ENCODE measurements at regions not wholly inside any gene's neighbourhood (a gene's known extent, or its start where the extent isn't known, plus 50 kb on each side); places are given as distances from the start of the nearest gene placed in this dataset.
A peak's percentile ranks its signal among the peaks of the same experiment; 100 is the strongest.

DNA sequence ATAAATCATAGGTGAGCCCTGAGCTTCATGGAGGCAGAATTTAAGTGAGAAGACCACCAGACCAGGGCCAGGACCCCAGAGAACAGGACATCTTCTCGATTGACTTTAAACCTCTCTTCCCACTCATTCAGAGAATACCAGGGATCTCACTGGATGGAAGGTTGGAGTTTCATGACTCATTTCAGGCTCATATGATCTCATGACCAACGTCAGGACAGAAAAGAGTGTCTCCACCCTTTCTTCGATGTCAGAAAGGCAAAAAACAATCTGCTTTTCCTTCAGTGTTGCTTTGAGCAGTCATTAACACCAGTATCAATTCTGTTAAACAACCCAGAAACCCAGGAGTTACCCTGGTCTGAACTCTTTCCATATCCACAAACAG is 361.0 kb downstream of the KLF12 start:
- H3K4me3 ChIP-seq (ENCODE audit: low read depth, low read length): no peak overlapping the region
- TF ChIP-seq, protein P1, sequence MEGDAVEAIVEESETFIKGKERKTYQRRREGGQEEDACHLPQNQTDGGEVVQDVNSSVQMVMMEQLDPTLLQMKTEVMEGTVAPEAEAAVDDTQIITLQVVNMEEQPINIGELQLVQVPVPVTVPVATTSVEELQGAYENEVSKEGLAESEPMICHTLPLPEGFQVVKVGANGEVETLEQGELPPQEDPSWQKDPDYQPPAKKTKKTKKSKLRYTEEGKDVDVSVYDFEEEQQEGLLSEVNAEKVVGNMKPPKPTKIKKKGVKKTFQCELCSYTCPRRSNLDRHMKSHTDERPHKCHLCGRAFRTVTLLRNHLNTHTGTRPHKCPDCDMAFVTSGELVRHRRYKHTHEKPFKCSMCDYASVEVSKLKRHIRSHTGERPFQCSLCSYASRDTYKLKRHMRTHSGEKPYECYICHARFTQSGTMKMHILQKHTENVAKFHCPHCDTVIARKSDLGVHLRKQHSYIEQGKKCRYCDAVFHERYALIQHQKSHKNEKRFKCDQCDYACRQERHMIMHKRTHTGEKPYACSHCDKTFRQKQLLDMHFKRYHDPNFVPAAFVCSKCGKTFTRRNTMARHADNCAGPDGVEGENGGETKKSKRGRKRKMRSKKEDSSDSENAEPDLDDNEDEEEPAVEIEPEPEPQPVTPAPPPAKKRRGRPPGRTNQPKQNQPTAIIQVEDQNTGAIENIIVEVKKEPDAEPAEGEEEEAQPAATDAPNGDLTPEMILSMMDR (IDR thresholded peaks at IDR 0.05; ENCODE audit: insufficient read depth, low read depth, low read length, missing control alignments): no peak
- no peak for DNase-seq (ENCODE audit: low read depth)

DNA sequence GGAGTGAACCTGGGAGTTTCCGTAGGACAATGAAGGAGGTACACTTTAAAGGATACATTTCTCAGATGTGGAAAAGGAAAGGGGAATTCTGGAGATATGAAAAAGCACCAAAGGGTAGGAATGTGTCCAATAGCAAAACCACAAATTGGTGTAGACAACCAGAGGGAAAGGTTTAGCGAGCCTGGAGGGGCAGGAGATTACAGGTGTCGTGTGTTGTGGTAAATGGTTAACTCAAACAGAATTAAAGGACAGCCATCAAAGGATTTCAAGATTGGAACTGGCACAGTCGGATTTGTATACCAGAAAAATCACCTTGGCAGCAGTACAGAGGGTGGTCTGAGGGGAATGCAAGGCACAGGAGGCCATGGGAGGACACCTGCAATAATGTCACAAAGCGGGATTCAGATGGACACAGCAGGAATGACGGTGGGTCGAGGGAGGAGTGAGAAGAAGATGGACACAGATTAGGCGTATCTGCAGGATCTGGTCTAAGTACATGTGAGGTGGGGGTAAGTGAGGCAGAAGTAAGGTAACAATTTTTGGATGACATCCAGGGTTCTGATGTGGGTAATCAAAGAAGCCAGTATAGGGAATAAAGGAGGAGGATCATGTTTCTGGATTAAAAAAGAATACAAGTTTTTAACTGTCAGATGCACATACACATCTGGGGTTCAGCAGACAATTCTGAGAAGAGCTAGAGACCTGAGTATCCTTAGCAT is 361.6 kb downstream of the KLF12 start:
- no peak for DNase-seq (ENCODE audit: low read depth)
- TF ChIP-seq, protein P1 (IDR thresholded peaks at IDR 0.05; ENCODE audit: insufficient read depth, low read depth, low read length, missing control alignments): no peak
- no peak overlapping the region for H3K4me3 ChIP-seq (ENCODE audit: low read depth, low read length)

DNA sequence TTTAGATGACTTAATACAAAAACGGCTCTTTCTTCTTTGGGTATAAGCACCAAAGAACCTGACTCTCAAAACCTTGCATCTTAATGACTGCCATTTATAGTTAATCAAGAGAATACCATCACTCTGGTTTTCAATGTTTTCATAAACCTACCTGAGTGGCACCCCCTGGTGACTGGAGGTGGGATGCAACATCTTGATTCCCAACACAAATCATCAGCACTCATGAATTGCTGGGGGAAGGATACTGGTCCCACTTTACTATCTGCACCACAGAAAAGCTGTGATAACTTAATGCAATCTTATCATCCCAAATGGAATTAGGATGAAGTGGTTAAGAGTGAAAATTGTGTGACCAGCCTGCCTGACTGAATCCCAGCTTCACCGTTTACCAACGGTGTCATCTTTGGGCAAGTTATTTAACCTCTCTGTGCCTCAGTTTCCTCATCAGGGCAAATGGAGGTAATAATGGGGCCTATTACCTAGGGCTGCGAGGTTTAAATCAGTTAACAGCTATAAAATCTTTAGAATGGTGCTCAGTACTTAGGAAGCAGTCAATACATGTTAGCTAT is 366.4 kb downstream of the KLF12 start:
- TF ChIP-seq, protein P1 (IDR thresholded peaks at IDR 0.05; ENCODE audit: insufficient read depth, low read depth, low read length, missing control alignments): peak; percentile 41
- DNase-seq (ENCODE audit: low read depth): peak; percentile 28
- H3K4me3 ChIP-seq (ENCODE audit: low read depth, low read length): no peak overlapping the region

DNA sequence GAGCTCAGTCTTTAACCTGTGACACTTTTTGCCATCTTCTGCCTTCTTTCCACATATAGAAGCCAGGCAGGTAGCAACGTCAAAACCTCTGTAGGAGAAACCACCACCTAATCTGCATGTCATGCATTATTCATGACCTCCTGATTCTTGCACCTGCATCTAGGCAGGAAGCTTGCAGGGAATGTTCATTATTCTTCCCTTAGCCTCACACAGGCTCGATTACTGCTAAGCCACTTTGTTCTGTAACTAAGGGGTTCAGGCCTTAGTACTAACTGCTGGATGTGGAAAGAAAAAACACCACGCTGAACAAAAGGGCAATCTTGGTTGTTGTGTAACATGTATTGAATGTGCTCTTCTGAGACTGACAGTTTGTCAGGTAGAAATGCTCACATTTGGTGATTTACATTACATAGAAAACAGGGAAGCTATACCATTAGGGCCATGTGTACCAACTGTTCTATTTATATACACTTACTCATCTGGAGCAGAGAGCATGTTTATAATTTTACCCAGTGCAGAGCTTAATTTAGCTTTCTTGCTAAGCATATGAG is 366.9 kb downstream of the KLF12 start:
- TF ChIP-seq, protein P1 (IDR thresholded peaks at IDR 0.05; ENCODE audit: insufficient read depth, low read depth, low read length, missing control alignments): no peak
- DNase-seq (ENCODE audit: low read depth): no peak
- no peak overlapping the region for H3K4me3 ChIP-seq (ENCODE audit: low read depth, low read length)

DNA sequence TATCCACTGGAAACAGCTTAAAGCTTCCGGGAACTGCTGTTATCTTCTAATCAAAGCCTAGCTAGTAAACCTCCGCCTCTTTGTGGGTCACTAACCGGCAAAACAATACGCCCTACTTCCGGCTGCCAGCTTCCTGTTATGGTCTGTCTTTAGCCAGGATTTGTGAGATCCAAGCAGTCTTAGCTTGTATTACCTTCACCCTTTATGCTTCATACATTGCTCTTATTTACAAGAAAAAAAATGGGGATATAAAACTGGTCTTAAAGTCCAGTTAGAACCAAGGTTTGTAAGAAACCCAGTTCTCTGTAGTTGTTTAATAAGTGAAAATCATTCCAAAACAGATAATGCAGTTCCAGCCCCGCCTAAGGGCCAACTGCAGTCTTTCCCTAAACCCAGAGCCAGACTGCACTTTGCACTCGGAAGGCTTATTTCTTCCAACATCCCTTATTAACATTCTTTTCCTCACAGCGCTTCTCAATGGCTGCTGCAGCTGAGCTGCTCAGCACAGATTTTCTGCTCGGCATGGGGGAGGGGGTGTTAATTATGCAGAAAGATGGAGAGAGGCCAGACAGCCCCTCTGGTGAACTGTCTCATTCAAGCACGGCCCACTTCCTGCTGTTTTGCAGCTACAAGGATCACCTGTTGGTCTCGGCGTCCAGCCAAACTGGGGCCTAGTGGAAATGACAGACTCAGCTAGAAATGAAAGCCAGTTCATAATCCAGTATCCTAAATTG is 368.4 kb downstream of the KLF12 start:
- H3K4me3 ChIP-seq (ENCODE audit: low read depth, low read length): no peak overlapping the region
- TF ChIP-seq, protein P1 (IDR thresholded peaks at IDR 0.05; ENCODE audit: insufficient read depth, low read depth, low read length, missing control alignments): no peak
- DNase-seq (ENCODE audit: low read depth): peak; percentile 63

DNA sequence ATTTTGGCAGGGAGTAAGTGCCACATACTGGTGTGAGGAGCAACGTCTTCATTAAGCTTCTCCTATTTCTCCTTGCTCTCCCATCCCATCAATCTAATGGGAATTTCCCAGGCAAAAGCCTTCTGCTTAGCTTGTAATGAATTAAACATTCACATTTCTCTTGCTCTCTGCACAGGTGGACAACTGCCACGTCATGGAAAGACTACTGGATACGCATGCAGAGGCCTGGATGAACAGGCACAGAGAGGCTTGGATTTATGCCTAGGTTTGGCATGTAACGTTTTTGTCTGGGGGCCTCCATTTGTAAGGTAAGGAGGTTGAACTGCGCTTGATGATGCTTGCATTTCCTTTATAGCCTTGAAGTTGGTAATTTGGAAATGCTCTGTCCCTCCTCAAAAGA is 374.8 kb downstream of the KLF12 start:
- DNase-seq (ENCODE audit: low read depth): no peak
- TF ChIP-seq, protein P1 (IDR thresholded peaks at IDR 0.05; ENCODE audit: insufficient read depth, low read depth, low read length, missing control alignments): no peak
- H3K4me3 ChIP-seq (ENCODE audit: low read depth, low read length): no peak overlapping the region

Data from GM12865 (cell line).